ENCODE measurements at regions not wholly inside any gene's neighbourhood (a gene's known extent, or its start where the extent isn't known, plus 50 kb on each side); places are given as distances from the start of the nearest gene placed in this dataset.

GRCh38 chr9:109555215-109555614 lies 57.1 kb upstream of the PTPN3 start:
- TF ChIP-seq, protein P1, sequence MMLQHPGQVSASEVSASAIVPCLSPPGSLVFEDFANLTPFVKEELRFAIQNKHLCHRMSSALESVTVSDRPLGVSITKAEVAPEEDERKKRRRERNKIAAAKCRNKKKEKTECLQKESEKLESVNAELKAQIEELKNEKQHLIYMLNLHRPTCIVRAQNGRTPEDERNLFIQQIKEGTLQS (IDR thresholded peaks at IDR 0.05), result no peak
- TF ChIP-seq CTCF (IDR thresholded peaks at IDR 0.05; ENCODE audit: low read depth, low read length, missing input control) (no peak), RXRA (IDR thresholded peaks at IDR 0.05) (no peak), SP1 (IDR thresholded peaks at IDR 0.05) (no peak), YY1 (IDR thresholded peaks at IDR 0.05) (no peak), REST (IDR thresholded peaks at IDR 0.05) (no peak), HNF4A (conservative IDR thresholded peaks at IDR 0.05) (no peak), NR2F2 (IDR thresholded peaks at IDR 0.05) (no peak), GABPA (IDR thresholded peaks at IDR 0.05 in 1 of 2, conservative IDR thresholded peaks at IDR 0.05 in 1 of 2) (no peak), TAF1 (conservative IDR thresholded peaks at IDR 0.05) (no peak)

Data from liver (tissue), 3 donors.